GM18511 (cell line): ENCODE measurements at regions not wholly inside any gene's neighbourhood (a gene's known extent, or its start where the extent isn't known, plus 50 kb on each side); places are given as distances from the start of the nearest gene placed in this dataset.
"Not testable (repeated sequence)": the region's sequence is repeated elsewhere in the genome, so short reads cannot be mapped to it uniquely, and the experiment has no call there.

ENCODE experiments used
- ATAC-seq: cut with Tn5 transposase; IDR thresholded peaks from one replicate; pipeline ENCODE4 v1.9.1; 2021; ENCODE audit warnings: mild to moderate bottlenecking, moderate library complexity; ENCODE audit not compliant: unreplicated experiment

DNA sequence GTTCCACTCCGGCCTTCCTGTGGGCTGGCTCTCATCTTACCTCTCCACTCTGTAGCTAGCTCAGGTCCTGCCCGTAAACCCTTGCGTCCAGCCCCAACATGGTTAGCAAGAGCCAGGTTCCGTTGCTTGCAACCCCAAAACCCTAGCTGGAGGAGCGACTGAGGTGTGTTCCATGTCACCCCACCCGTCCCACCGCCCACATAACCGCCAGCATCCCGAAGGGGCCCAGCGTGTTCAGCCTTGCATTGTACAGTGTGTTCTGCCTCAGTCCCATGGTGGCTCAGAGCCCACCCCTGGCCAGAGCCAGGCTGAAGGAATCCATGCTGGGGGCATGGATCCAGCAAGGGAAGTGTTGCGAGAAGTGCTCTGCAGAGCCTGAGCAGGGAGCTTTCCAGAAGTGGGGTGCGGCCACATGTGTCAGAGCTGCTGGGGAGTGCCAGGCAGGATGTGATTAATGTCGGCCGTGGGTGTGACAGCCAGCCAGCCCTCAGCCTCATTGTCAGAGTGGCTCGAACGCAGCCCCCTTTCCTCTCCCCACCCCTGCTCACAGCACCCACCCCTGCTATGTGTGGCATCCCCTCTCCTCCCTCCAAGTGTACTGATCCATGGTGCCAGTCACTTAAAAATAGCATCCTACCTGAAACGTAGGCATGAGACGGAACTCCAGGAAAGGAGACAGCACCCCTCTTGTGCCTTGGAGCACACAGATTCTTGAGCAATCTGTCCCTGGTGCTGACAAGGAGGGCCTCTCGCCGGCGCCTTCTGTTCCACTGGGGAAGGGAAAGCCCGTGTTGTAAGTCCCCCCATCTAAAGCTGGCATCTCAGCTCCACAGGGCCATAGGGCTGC lies 158.9 kb downstream of the OR4M2 start:
- ATAC-seq = not testable (repeated sequence)

GRCh38 chr15:22239806-22240180 lies 159.5 kb downstream of the OR4M2 start:
- no peak for ATAC-seq

DNA sequence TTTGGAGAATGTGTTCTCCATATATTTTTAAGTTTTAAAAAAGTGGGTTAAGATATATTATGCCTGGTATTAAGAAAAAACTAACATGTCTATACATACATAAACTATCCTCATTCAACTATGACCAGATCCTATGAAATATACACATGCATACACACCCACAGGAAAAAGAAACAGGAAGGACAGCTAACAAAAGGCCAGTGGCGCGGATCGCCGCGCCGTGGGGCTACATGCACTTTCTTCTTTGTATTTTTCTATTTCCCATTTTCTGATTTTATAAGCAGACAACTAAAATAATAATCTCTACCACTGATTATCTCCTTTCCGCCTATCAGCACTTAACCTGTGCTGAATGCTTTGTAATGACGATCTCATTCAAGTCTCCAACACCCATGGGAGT lies 160.1 kb downstream of the OR4M2 start:
- no peak for ATAC-seq

DNA sequence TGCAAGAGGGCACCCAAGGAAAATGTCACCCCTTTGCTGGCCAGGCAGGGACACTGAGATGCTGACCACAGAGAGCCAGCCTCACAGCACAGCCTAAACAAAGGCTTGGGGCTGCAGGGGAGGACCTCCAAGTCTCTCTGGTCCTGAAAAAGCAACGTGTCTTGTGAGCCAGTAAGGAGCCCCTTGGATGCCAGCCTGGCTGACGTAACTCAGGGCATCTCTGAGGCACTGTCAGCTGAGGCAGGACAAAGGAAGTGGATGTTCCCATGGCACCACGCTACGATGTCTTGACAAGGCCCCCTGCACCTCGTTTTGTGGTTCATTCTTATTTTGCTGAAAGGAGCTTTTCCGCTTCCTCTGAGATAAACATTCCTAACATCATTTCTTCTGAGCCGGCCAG lies 160.7 kb downstream of the OR4M2 start:
- no peak for ATAC-seq

- ATAC-seq = no peak
Measured at GRCh38 chr15:22241451-22241850, 161.1 kb downstream of the OR4M2 start.

DNA sequence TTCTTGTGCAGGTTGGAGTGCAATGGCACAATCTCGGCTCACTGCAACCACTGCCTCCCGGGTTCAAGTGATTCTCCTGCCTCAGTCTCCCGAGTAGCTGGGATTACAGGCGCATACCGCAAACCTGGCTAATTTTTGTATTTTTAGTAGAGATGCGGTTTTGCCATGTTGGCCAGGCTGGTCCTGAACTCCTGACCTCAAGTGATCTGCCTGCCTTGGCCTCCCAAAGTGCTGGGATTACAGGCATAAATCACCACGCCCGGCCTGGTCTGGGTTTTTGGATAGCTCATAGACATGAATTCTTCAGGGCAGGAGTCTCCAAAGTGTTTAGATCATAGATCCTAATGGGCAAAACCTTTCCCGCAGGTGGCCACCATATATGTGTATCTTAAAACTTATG lies 162.0 kb downstream of the OR4M2 start:
- not testable (repeated sequence) for ATAC-seq

DNA sequence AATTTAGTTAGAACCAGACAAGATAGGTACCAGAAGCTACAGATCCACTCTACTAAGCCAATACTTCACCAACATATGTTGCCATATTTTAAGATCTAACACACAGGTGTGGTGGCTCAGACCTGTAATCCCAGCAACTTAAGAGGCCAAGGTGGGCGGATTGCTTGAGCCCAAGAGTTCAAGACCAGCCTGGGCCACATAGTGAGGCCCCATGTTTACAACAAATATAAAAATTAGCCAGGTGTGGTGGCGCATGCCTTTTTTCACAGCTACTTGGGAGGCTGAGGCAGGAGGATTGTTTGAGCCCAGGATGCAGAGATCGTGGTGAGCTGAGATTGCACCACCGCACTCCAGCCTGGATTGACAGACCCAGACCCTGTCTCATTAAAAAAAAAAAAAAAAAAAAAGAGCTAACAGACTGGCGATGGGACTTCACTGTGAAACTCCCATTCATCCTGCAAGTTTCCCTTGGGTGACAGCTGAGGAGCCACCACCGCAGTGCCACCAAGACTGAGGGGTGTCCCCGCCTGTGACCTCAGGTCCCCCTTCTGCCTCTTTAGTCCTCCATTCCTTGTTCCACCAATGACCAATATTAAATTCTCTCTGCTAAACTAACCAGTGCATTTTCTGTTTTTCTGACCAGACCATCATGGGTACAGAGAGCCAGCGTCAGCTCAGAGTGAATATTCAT lies 163.3 kb downstream of the OR4M2 start:
- ATAC-seq = no peak

DNA sequence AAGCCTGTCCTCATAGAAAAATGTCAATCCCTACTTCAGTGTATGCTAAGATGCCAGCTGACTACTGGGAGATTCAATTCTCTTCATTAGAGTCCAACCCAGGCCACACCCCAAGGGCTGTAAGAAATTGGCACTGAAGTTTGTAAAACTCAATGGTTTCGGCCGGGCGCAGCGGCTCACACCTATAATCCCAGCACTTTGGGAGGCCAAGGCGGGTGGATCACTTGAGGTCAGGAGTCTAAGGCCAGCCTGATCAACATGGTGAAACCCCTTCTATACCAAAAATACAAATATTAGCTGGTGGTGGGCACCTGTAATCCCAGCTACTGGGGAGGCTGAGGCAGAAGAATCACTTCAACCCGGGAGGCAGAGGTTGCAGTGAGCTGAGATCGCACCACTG lies 169.2 kb downstream of the OR4M2 start:
- ATAC-seq = not testable (repeated sequence)

- not testable (repeated sequence) for ATAC-seq
Measured at GRCh38 chr15:22250501-22251290, 170.4 kb downstream of the OR4M2 start.

- no peak for ATAC-seq
Measured at GRCh38 chr15:22251422-22251821, 171.1 kb downstream of the OR4M2 start.

- ATAC-seq = not testable (repeated sequence)
Measured at GRCh38 chr15:22252047-22252446, 171.7 kb downstream of the OR4M2 start.

- ATAC-seq = not testable (repeated sequence)
Measured at GRCh38 chr15:22252521-22252920, 172.2 kb downstream of the OR4M2 start.

DNA sequence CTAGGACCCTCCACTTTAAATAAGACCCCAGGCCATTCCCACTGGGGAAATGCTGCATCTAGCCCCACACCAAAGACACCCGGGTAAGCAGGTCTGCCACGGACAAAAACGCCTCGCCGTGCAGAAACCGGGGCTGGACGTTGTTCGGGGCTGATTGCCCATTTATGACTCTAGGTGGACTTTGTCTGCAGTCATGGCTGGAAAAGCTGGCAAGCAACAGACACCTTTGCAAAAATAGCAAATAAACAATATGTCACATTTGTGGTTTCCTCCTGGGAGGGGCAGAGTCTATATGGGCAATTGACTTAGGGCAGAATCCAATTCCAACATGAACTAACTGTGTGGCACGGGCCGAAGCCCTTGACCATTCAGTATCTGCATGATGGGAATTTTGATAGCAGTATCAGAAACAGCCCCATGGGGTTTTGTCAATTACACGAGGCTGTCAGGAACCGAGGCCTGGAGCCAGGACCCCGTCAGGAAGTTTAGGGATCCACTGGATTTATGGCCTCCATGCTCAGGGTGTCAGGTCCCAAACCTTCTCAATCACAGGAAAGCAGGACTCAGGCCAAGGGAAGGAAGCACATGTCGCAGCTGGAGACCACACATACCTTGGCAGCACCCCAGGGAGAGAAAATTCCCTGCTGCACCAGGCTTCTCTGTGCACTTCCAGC lies 172.8 kb downstream of the OR4M2 start:
- ATAC-seq = not testable (repeated sequence)

- ATAC-seq = peak; percentile 84
Measured at GRCh38 chr15:22253676-22254408, 173.5 kb downstream of the OR4M2 start.

DNA sequence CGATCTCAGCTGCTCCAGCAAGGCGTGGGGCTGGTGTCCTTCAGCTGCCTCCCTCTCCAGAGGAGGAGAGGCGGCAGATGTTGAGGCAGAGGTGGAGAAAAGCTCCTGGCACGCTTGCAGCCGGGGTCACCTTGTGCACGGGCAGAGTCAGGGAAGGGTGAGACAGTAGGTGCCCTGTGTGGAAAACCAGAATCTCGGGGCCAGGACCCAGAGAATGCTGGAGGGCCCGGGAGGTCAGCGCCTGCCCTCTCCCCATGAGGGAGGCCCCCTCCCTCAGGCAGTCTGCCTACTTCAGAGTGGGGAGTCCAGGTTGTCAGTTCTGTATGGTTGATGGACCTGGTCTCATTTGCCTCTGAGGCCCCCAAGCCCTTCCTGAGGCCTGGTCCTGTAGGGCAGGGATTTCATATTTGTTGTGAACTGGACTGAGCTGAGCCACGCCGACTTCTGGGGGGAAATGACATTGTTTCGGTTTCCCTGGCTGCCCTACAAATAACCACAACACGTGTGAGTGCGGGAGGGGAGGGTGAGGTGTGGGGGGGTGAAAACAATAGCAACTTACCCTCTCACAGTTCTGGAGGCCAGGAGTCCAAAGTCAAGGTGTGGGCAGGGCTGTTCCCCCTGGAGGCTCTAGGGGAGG lies 174.2 kb downstream of the OR4M2 start:
- ATAC-seq = peak; percentile 46

DNA sequence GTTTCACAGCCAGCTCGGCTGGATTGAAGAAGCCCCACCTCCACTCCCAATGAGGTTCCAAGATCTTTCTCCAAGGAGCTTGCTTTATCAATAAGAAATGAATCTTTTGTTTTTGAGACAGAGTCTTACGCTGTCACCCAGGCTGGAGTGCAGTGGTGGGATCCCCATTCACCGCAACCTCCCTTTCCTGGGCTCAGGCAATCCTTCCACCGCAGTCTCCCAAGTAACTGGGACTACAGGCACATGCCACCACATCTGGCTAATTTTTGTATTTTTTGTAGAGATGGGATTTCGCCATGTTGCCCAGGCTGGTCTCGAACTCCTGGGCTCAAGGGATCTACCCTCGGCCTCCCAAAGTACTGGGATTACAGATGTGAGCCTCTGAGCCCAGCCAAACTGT lies 175.3 kb downstream of the OR4M2 start:
- ATAC-seq = not testable (repeated sequence)

DNA sequence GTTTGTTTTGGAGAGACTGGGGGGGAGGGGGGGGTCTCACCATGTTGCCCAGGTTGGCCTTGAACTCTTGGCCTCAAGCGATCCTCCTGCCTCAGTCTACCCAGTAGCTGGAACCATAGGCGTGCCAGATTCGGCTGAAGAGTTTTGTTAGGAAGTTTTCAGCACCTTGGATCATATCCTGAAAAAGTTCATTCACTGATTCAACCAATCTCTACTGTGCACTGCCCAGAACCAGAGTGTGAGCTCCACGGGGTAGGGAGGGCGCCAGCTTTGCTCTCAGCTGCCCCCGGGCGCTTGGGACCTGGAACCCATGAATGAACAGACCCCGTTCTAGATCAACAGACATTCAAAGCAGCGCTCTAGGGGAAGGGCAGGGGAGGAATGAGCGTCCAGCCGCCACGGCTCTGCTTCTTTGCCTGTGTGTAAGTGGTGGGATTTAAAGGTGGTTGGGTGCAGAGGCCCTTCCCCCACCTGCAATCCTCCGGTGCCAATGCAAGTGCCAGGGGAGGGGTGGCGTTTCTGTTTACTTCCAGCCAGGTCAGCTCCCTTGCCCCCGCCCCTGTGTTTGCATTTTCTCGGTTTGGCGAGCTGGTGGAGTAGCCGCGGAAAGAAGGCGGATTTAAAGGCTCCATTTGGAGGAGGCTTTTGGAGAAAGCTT lies 176.2 kb downstream of the OR4M2 start:
- ATAC-seq = not testable (repeated sequence)

GRCh38 chr15:22257047-22258008 lies 177.0 kb downstream of the OR4M2 start:
- no peak for ATAC-seq
